H1 (cell line): ENCODE measurements at regions not wholly inside any gene's neighbourhood (a gene's known extent, or its start where the extent isn't known, plus 50 kb on each side); places are given as distances from the start of the nearest gene placed in this dataset.

Experiments
- CTCF ChIA-PET: fragments of 300-600 bp; sonication (Branson Sonifier 250); formaldehyde crosslinking; loops from one replicate; lab custom pipeline; 2021; ENCODE audit not compliant: partially characterized antibody; lab: Charles Lee
- POLR2A ChIA-PET: fragments of 300-600 bp; sonication (Branson Sonifier 250); formaldehyde crosslinking; loops from one replicate; lab custom pipeline; 2021; ENCODE audit warnings: inconsistent platforms; ENCODE audit not compliant: partially characterized antibody; lab: Charles Lee
- DNase-seq, 2 experiments: peaks; one replicate each; pipeline versions ENCODE4 v3.0.0 to v3.0.0-alpha.2; 2010 to 2022; ENCODE audit warnings: low spot score in 2 of 2, low read depth in 1 of 2, mixed read lengths in 1 of 2
- FAIRE-seq: peaks from 2 replicates; lab custom pipeline; 2011; peaks lifted over from hg19 to GRCh38; lab: Jason Lieb, UNC
- H2AFZ ChIP-seq: 2 replicates; pipeline ENCODE4 v1.8.1; 2012; ENCODE audit warnings: low read length, inconsistent platforms
- H2AK5ac ChIP-seq: 2 replicates; pipeline ENCODE4 v1.6.1; 2013; ENCODE audit warnings: low read depth, low read length
- H2BK120ac ChIP-seq: replicated peaks from 2 replicates; pipeline ENCODE3; 2013; ENCODE audit warnings: low read depth, low read length, inconsistent platforms
- H2BK12ac ChIP-seq: 2 replicates; pipeline ENCODE4 v1.6.1; 2013; ENCODE audit warnings: low read depth, low read length
- H2BK15ac ChIP-seq: 2 replicates; pipeline ENCODE4 v1.6.1; 2013; ENCODE audit warnings: low read length
- H2BK20ac ChIP-seq: 2 replicates; pipeline ENCODE4 v1.6.1; 2013; ENCODE audit warnings: low read length
- H2BK5ac ChIP-seq: 2 replicates; pipeline ENCODE4 v1.6.1; 2013; ENCODE audit warnings: low read depth, low read length
- H3K14ac ChIP-seq: 2 replicates; pipeline ENCODE4 v1.6.1; 2013; ENCODE audit warnings: inconsistent platforms; ENCODE audit not compliant: insufficient read length
- H3K18ac ChIP-seq: 2 replicates; pipeline ENCODE4 v1.6.1; 2013; ENCODE audit warnings: low read length; ENCODE audit errors: extremely low read depth
- H3K23ac ChIP-seq: 2 replicates; pipeline ENCODE4 v1.6.1; 2013; ENCODE audit warnings: inconsistent platforms; ENCODE audit not compliant: insufficient read length
- H3K23me2 ChIP-seq: 2 replicates; pipeline ENCODE4 v1.6.1; 2013; ENCODE audit warnings: low read depth, low read length
- H3K27ac ChIP-seq: 2 replicates; pipeline ENCODE4 v1.6.1; 2011; ENCODE audit warnings: low read depth, low read length, inconsistent platforms
- H3K27me3 ChIP-seq, 4 experiments: replicated peaks in 1 of 4; 1 replicate in 1 of 4; 2 replicates in 3 of 4; pipeline versions ENCODE4 v1.6.1 to v1.8.1; 2011 to 2013; ENCODE audit warnings: low read length in 3 of 4, mild to moderate bottlenecking in 3 of 4, inconsistent platforms in 2 of 4, mixed read lengths in 2 of 4, moderate library complexity in 1 of 4; ENCODE audit not compliant: control insufficient read depth in 3 of 4, insufficient read depth in 3 of 4; ENCODE audit errors: extremely low read depth in 1 of 4
- H3K36me3 ChIP-seq, 4 experiments: 2 replicates each; pipeline versions ENCODE4 v1.6.1 to v1.8.1; 2011 to 2013; ENCODE audit warnings: mild to moderate bottlenecking in 4 of 4, low read length in 3 of 4, moderate library complexity in 2 of 4, control low read depth in 1 of 4, inconsistent platforms in 1 of 4; ENCODE audit not compliant: insufficient read depth in 4 of 4, control insufficient read depth in 2 of 4
- H3K4ac ChIP-seq: replicated peaks from 2 replicates; pipeline ENCODE3; 2013; ENCODE audit warnings: low read length, low read depth, mixed read lengths, inconsistent platforms; ENCODE audit not compliant: insufficient read length
- H3K4me1 ChIP-seq, 4 experiments: replicated peaks in 1 of 4; 1 replicate in 1 of 4; 2 replicates in 3 of 4; pipeline versions ENCODE4 v1.6.1 to v1.8.1; 2011 to 2013; ENCODE audit warnings: low read length in 3 of 4, inconsistent platforms in 2 of 4, mixed read lengths in 1 of 4; ENCODE audit not compliant: insufficient read depth in 4 of 4, control insufficient read depth in 3 of 4
- H3K4me2 ChIP-seq, 2 experiments: 2 replicates each; pipeline versions ENCODE4 v1.6.1 to v1.8.1; 2011 to 2013; ENCODE audit warnings: low read depth in 2 of 2, low read length in 2 of 2, control low read depth in 1 of 2, inconsistent platforms in 1 of 2, mild to moderate bottlenecking in 1 of 2; ENCODE audit not compliant: insufficient read depth in 1 of 2
- H3K4me3 ChIP-seq, 4 experiments: fragments of 200-600, 300-600 bp in 1 of 4; sonication (generic), shearing (Covaris generic), sonication (Bioruptor Twin) in 1 of 4; 2 replicates each; pipeline versions ENCODE4 v1.5.1 to v1.8.1; 2011 to 2016; ENCODE audit warnings: low read length in 4 of 4, low read depth in 3 of 4, control low read depth in 2 of 4, inconsistent platforms in 2 of 4, mild to moderate bottlenecking in 2 of 4, mixed read lengths in 1 of 4, moderate library complexity in 1 of 4; ENCODE audit not compliant: insufficient read depth in 2 of 4; ENCODE audit errors: extremely low read depth in 1 of 4
- H3K56ac ChIP-seq: replicated peaks from 2 replicates; pipeline ENCODE3; 2013; ENCODE audit warnings: low read depth, mild to moderate bottlenecking, mixed read lengths, low read length, inconsistent platforms; ENCODE audit not compliant: insufficient read length
- H3K79me1 ChIP-seq: 2 replicates; pipeline ENCODE4 v1.6.1; 2013; ENCODE audit warnings: low read depth, low read length, control low read depth
- H3K79me2 ChIP-seq, 2 experiments: 2 replicates each; pipeline versions ENCODE4 v1.6.1 to v1.8.1; 2012 to 2013; ENCODE audit warnings: low read length in 2 of 2, mild to moderate bottlenecking in 2 of 2, inconsistent platforms in 1 of 2; ENCODE audit not compliant: insufficient read depth in 2 of 2, control insufficient read depth in 1 of 2
- H3K9ac ChIP-seq, 4 experiments: replicated peaks in 1 of 4; 1 replicate in 1 of 4; 2 replicates in 3 of 4; pipeline versions ENCODE4 v1.6.1 to v1.8.1; 2011 to 2013; ENCODE audit warnings: low read depth in 3 of 4, low read length in 3 of 4, control low read depth in 2 of 4, mild to moderate bottlenecking in 2 of 4, moderate library complexity in 2 of 4, inconsistent platforms in 1 of 4; ENCODE audit errors: extremely low read depth in 1 of 4
- H3K9me3 ChIP-seq, 2 experiments: 2 replicates each; pipeline versions ENCODE4 v1.6.1 to v1.8.1; 2012 to 2013; ENCODE audit warnings: mild to moderate bottlenecking in 2 of 2, moderate library complexity in 2 of 2, control low read depth in 1 of 2, inconsistent platforms in 1 of 2, low read depth in 1 of 2, low read length in 1 of 2, mixed read lengths in 1 of 2; ENCODE audit not compliant: insufficient read depth in 2 of 2
- H4K20me1 ChIP-seq, 2 experiments: replicated peaks in 1 of 2; 2 replicates each; pipeline versions ENCODE3 to v1.8.1; 2011 to 2013; ENCODE audit warnings: inconsistent platforms in 2 of 2, low read length in 2 of 2, mild to moderate bottlenecking in 1 of 2; ENCODE audit not compliant: insufficient read depth in 2 of 2, control insufficient read depth in 1 of 2
- H4K5ac ChIP-seq: 2 replicates; pipeline ENCODE4 v1.6.1; 2013; ENCODE audit warnings: low read length, low read depth, mixed read lengths, inconsistent platforms; ENCODE audit not compliant: insufficient read length
- H4K8ac ChIP-seq: 2 replicates; pipeline ENCODE4 v1.8.0; 2013; ENCODE audit warnings: mild to moderate bottlenecking, moderate library complexity, low read length, inconsistent platforms; ENCODE audit not compliant: insufficient read depth; ENCODE audit errors: extremely low read depth
- H4K91ac ChIP-seq: replicated peaks from 2 replicates; pipeline ENCODE3; 2013; ENCODE audit warnings: low read length, mixed read lengths, inconsistent platforms; ENCODE audit not compliant: insufficient read length
- EP300 ChIP-seq, 2 experiments: IDR thresholded peaks; 1 replicate in 1 of 2; 2 replicates in 1 of 2; pipeline ENCODE4 v1.6.1; 2011 to 2012; ENCODE audit warnings: low read depth in 2 of 2, low read length in 2 of 2, mild to moderate bottlenecking in 2 of 2, borderline replicate concordance in 1 of 2, inconsistent platforms in 1 of 2, moderate library complexity in 1 of 2
- RAD21 ChIP-seq, 2 experiments: IDR thresholded peaks in 1 of 2; conservative IDR thresholded peaks in 1 of 2; 2 replicates each; pipeline ENCODE4 v1.6.1; 2011; ENCODE audit warnings: low read depth in 2 of 2, low read length in 2 of 2, improper control_type of control experiment in 1 of 2, inconsistent platforms in 1 of 2, mild to moderate bottlenecking in 1 of 2, moderate library complexity in 1 of 2
- TCF12 ChIP-seq: IDR thresholded peaks from 2 replicates; pipeline ENCODE4 v1.6.1; 2011; ENCODE audit warnings: low read depth, mild to moderate bottlenecking, low read length
- WGBS, 2 experiments: shearing (Covaris generic) in 1 of 2; methylation state at CpG; one replicate each; pipeline versions ENCODE4 v1.1.6 to v1.1.7; 2013 to 2015; ENCODE audit warnings: low lambda C conversion rate in 2 of 2, mixed read lengths in 2 of 2, inconsistent platforms in 1 of 2, low coverage in 1 of 2, missing lambda C conversion rate in 1 of 2; ENCODE audit not compliant: insufficient replicate concordance in 2 of 2, insufficient coverage in 1 of 2, insufficient read length in 1 of 2; ENCODE audit errors: extremely low coverage in 1 of 2, missing lambda C conversion rate in 1 of 2; 5-methylcytosine and 5-hydroxymethylcytosine counted together

GRCh38 chr7:49014870-49015269 lies 90.5 kb downstream of the CDC14C start:
- no peaks in the 10 kb centered on the region for H3K4me1 ChIP-seq
- H4K91ac ChIP-seq, result no peak overlapping the region
- H2BK12ac ChIP-seq, result no peak overlapping the region
- no peak overlapping the region for H3K4me2 ChIP-seq
- H3K18ac ChIP-seq, result no peak overlapping the region
- H2BK15ac ChIP-seq, result no peak overlapping the region
- H2AK5ac ChIP-seq, result no peak overlapping the region
- no peak overlapping the region for H3K4ac ChIP-seq
- H2BK5ac ChIP-seq, result 0 out of 2 replicates have a peak overlapping the region, but pooled peaks have one; percentile 35
- no peak overlapping the region for H3K4me3 ChIP-seq
- peaks cover 7 to 12% of the 10 kb centered on the region in 2 experiments; a peak in 2 of 4 replicates for H3K9me3 ChIP-seq
- no peaks in the 10 kb centered on the region for H3K27me3 ChIP-seq
- no peak overlapping the region for H4K5ac ChIP-seq
- FAIRE-seq (no peak), DNase-seq (no peak)
- no peaks in the 10 kb centered on the region; the same call in 1 of the 2 replicates for H3K23me2 ChIP-seq
- H3K9ac ChIP-seq, result no peak overlapping the region
- TF ChIP-seq EP300 (IDR thresholded peaks at IDR 0.05; ENCODE audit: borderline replicate concordance in 1 of 2, low read depth in 2 of 2, low read length in 2 of 2) (peak in 1 of 2 experiments; percentile 82; a peak in 1 of 3 replicates), RAD21 (IDR thresholded peaks at IDR 0.05 in 1 of 2, conservative IDR thresholded peaks at IDR 0.05 in 1 of 2; ENCODE audit: low read depth in 2 of 2, low read length in 2 of 2) (no peak), TCF12 (peak; percentile 40; the same call in 1 of the 2 replicates)
- H3K79me1 ChIP-seq, result no peaks in the 10 kb centered on the region
- no peak overlapping the region for H3K56ac ChIP-seq
- no peak overlapping the region for H4K8ac ChIP-seq
- CTCF ChIA-PET, result no interaction called here
- H3K14ac ChIP-seq, result no peak overlapping the region
- WGBS, 2 experiments, result 87% methylated on average over 4 of the region's 4 CpGs; no CpG with 5 or more reads in 1 of the 2 experiments
- peaks cover 0 to 3% (median 0%) of the 10 kb centered on the region in 4 experiments; a peak in 2 of 8 replicates for H3K36me3 ChIP-seq
- POLR2A ChIA-PET, result no interaction called here
- no peak overlapping the region for H3K23ac ChIP-seq
- H2AFZ ChIP-seq, result no peak overlapping the region
- no peaks in the 10 kb centered on the region for H3K79me2 ChIP-seq
- H2BK20ac ChIP-seq, result no peak overlapping the region
- no peaks in the 10 kb centered on the region for H4K20me1 ChIP-seq
- no peak overlapping the region for H3K27ac ChIP-seq
- no peak overlapping the region for H2BK120ac ChIP-seq
